HCT116 (cell line): ENCODE measurements at regions not wholly inside any gene's neighbourhood (a gene's known extent, or its start where the extent isn't known, plus 50 kb on each side); places are given as distances from the start of the nearest gene placed in this dataset.

ENCODE experiments used
- ATAC-seq: fragments of 200-7000 bp; cut with Tn5 transposase; 2 replicates; pipeline ENCODE4 v1.9.1; 2020; ENCODE audit warnings: mild to moderate bottlenecking, moderate library complexity
- BruUV-seq: library from RNA; stranded (reverse); fragments of 400-500 nt; replicated peaks from 2 replicates; lab custom pipeline; 2021; lab: Mats Ljungman, UMichigan
- CTCF ChIA-PET: fragments of 300-600 bp; sonication (Branson Sonifier 250); formaldehyde crosslinking; loops from one replicate; lab custom pipeline; 2021; ENCODE audit warnings: antibody characterized with exemption; lab: Charles Lee
- POLR2A ChIA-PET: fragments of 300-600, 350-600 bp; sonication (Branson Sonifier 250); formaldehyde crosslinking; loops from one replicate; lab custom pipeline; 2021; ENCODE audit warnings: antibody characterized with exemption; lab: Charles Lee
- RAD21 ChIA-PET, 2 experiments: fragments of 300-600 bp; sonication (Branson Sonifier 250); formaldehyde crosslinking; loops; one replicate each; lab custom pipeline; 2023; ENCODE audit warnings: low total read pairs in 2 of 2; ENCODE audit not compliant: uncharacterized antibody in 2 of 2, unreplicated experiment in 2 of 2, low non-redundant PET in 1 of 2; lab: Charles Lee
- DNase-seq: peaks from one replicate; pipeline ENCODE4 v3.0.0-alpha.2; 2010; ENCODE audit warnings: low read depth, low spot score
- H2AFZ ChIP-seq: fragments of 200-600 bp; shearing (Covaris generic), sonication (generic); 2 replicates; pipeline ENCODE4 v1.6.1; 2017; ENCODE audit warnings: low read depth, mixed run types, mixed read lengths, antibody characterized with exemption, low read length; ENCODE audit not compliant: poor library complexity, severe bottlenecking
- H3K27ac ChIP-seq: 2 replicates; pipeline ENCODE4 v1.5.1; 2012; ENCODE audit warnings: low read depth, low read length
- H3K27me3 ChIP-seq: fragments of 200-600 bp; sonication (generic); 2 replicates; pipeline ENCODE4 v1.6.1; 2016; ENCODE audit warnings: mixed run types, low read length, mixed read lengths; ENCODE audit not compliant: insufficient read depth
- H3K36me3 ChIP-seq, 2 experiments: fragments of 200-500 bp in 1 of 2; fragments of 200-600 bp in 1 of 2; sonication (Bioruptor generic) in 1 of 2; sonication (generic) in 1 of 2; 2 replicates each; pipeline versions ENCODE4 v1.5.1 to v1.6.1; 2014 to 2016; ENCODE audit warnings: low read length in 2 of 2, inconsistent platforms in 1 of 2, mixed read lengths in 1 of 2, mixed run types in 1 of 2; ENCODE audit not compliant: insufficient read depth in 2 of 2, control insufficient read depth in 1 of 2
- H3K4me1 ChIP-seq, 2 experiments: fragments of 200-600 bp in 1 of 2; sonication (generic) in 1 of 2; 2 replicates each; pipeline versions ENCODE4 v1.5.1 to v1.6.1; 2012 to 2017; ENCODE audit warnings: low read length in 2 of 2, inconsistent platforms in 1 of 2, mild to moderate bottlenecking in 1 of 2, mixed read lengths in 1 of 2, mixed run types in 1 of 2, moderate library complexity in 1 of 2; ENCODE audit not compliant: insufficient read depth in 2 of 2, control insufficient read depth in 1 of 2
- H3K4me2 ChIP-seq: fragments of 200-600 bp; sonication (generic); 2 replicates; pipeline ENCODE4 v1.6.1; 2017; ENCODE audit warnings: mixed run types, low read length, mixed read lengths
- H3K4me3 ChIP-seq, 2 experiments: fragments of 200-600 bp in 1 of 2; sonication (generic) in 1 of 2; replicated peaks in 1 of 2; 2 replicates each; pipeline ENCODE4 v1.5.1; 2011 to 2016; ENCODE audit warnings: low read length in 2 of 2, control low read depth in 1 of 2, low read depth in 1 of 2, mild to moderate bottlenecking in 1 of 2, mixed read lengths in 1 of 2, mixed run types in 1 of 2
- H3K79me2 ChIP-seq: fragments of 200-600 bp; sonication (generic); 2 replicates; pipeline ENCODE4 v1.6.1; 2017; ENCODE audit warnings: mild to moderate bottlenecking, mixed run types, low read length, moderate library complexity, mixed read lengths; ENCODE audit not compliant: insufficient read depth
- H3K9ac ChIP-seq: fragments of 200-600 bp; sonication (generic); 2 replicates; pipeline ENCODE4 v1.6.1; 2016; ENCODE audit warnings: low read length, mixed read lengths
- H3K9me2 ChIP-seq: fragments of 200-600 bp; sonication (generic), shearing (Covaris generic); 2 replicates; pipeline ENCODE4 v1.6.1; 2017; ENCODE audit warnings: mixed run types, mild to moderate bottlenecking, moderate library complexity; ENCODE audit not compliant: insufficient read depth
- H3K9me3 ChIP-seq, 2 experiments: fragments of 200-500 bp in 1 of 2; fragments of 200-600 bp in 1 of 2; sonication (Bioruptor generic) in 1 of 2; sonication (generic) in 1 of 2; 2 replicates each; pipeline ENCODE4 v1.6.1; 2014 to 2017; ENCODE audit warnings: low read length in 2 of 2, mixed read lengths in 2 of 2, inconsistent platforms in 1 of 2, low read depth in 1 of 2, mild to moderate bottlenecking in 1 of 2, mixed run types in 1 of 2, moderate library complexity in 1 of 2; ENCODE audit not compliant: control insufficient read depth in 1 of 2, insufficient read depth in 1 of 2
- H4K20me1 ChIP-seq: fragments of 200-600 bp; sonication (generic), shearing (Covaris generic); 2 replicates; pipeline ENCODE4 v1.6.1; 2017; ENCODE audit warnings: mixed run types, mild to moderate bottlenecking, moderate library complexity; ENCODE audit not compliant: insufficient read depth
- ATF3 ChIP-seq: IDR thresholded peaks from 2 replicates; pipeline ENCODE4 v1.6.1; 2012
- CBX3 ChIP-seq: IDR thresholded peaks from 2 replicates; pipeline ENCODE4 v1.6.1; 2012; ENCODE audit warnings: low read depth
- CEBPB ChIP-seq: IDR thresholded peaks from 2 replicates; pipeline ENCODE4 v1.6.1; 2012; ENCODE audit warnings: low read depth
- CTCF ChIP-seq, 3 experiments: fragments of 200-600 bp in 1 of 3; sonication (generic) in 1 of 3; IDR thresholded peaks in 2 of 3; conservative IDR thresholded peaks in 1 of 3; 2 replicates each; pipeline ENCODE4 v1.5.1; 2012 to 2017; ENCODE audit warnings: low read depth in 2 of 3, low read length in 2 of 3, antibody characterized with exemption in 1 of 3, borderline replicate concordance in 1 of 3, control low read depth in 1 of 3, mild to moderate bottlenecking in 1 of 3, mixed read lengths in 1 of 3, mixed run types in 1 of 3, moderate library complexity in 1 of 3; ENCODE audit not compliant: insufficient read depth in 1 of 3
- ELF1 ChIP-seq: IDR thresholded peaks from 2 replicates; pipeline ENCODE4 v1.6.1; 2012; ENCODE audit warnings: low read depth, borderline replicate concordance
- EZH2 ChIP-seq: fragments of 200-600 bp; sonication (generic); IDR thresholded peaks from 2 replicates; pipeline ENCODE4 v1.6.1; 2017; ENCODE audit warnings: antibody characterized with exemption, mixed run types
- FOSL1 ChIP-seq: IDR thresholded peaks from 2 replicates; pipeline ENCODE4 v1.6.1; 2012; ENCODE audit warnings: low read depth
- JUND ChIP-seq: IDR thresholded peaks from 2 replicates; pipeline ENCODE4 v1.6.1; 2012
- MAX ChIP-seq: IDR thresholded peaks from 2 replicates; pipeline ENCODE4 v1.6.1; 2012
- POLR2A ChIP-seq: IDR thresholded peaks from 2 replicates; pipeline ENCODE4 v1.7.0; 2011; ENCODE audit warnings: borderline replicate concordance; ENCODE audit not compliant: insufficient read depth, insufficient read length; ENCODE audit errors: extremely low read depth
- POLR2AphosphoS5 ChIP-seq: IDR thresholded peaks from 2 replicates; pipeline ENCODE4 v1.6.1; 2011; ENCODE audit warnings: mild to moderate bottlenecking, low read depth, low read length, moderate library complexity
- RAD21 ChIP-seq: IDR thresholded peaks from 2 replicates; pipeline ENCODE4 v1.6.1; 2012; ENCODE audit warnings: low read depth, mild to moderate bottlenecking
- SIN3A ChIP-seq: IDR thresholded peaks from 2 replicates; pipeline ENCODE4 v1.6.1; 2012; ENCODE audit warnings: low read depth
- SP1 ChIP-seq: IDR thresholded peaks from 2 replicates; pipeline ENCODE4 v1.6.1; 2012; ENCODE audit warnings: low read depth
- SRF ChIP-seq: IDR thresholded peaks from 2 replicates; pipeline ENCODE4 v1.6.1; 2012; ENCODE audit warnings: low read depth
- YY1 ChIP-seq: IDR thresholded peaks from 2 replicates; pipeline ENCODE4 v1.6.1; 2011; ENCODE audit warnings: low read length, low read depth, moderate library complexity, mild to moderate bottlenecking; ENCODE audit not compliant: insufficient replicate concordance; ENCODE audit errors: extremely low read depth
- ZBTB33 ChIP-seq: IDR thresholded peaks from 2 replicates; pipeline ENCODE4 v1.6.1; 2011; ENCODE audit warnings: mild to moderate bottlenecking, low read length, moderate library complexity; ENCODE audit not compliant: insufficient replicate concordance; ENCODE audit errors: extremely low read depth
- ZFX ChIP-seq: fragments of 450-650 bp; IDR thresholded peaks from 2 replicates; pipeline ENCODE4 v1.6.1; 2017
- ZNF274 ChIP-seq: fragments of 200-500 bp; sonication (Bioruptor generic); IDR thresholded peaks from 2 replicates; pipeline ENCODE4 v1.6.1; 2014; ENCODE audit warnings: mild to moderate bottlenecking, low read depth, low read length, inconsistent platforms
- intact Hi-C: fragments of 100-400 bp; cut with micrococcal nuclease; formaldehyde crosslinking; loops from 2 replicates; pipeline ENCODE4 v1.10.0; 2022

GRCh38 chr2:173589604-173590275 lies 235.1 kb downstream of the CDCA7 start:
- ChIA-PET POLR2A (no interaction called here), RAD21 (interaction anchor here in 1 of 2 experiments (0.5 to 1.3 kb wide), 2 partner anchors 21 to 56 kb away, joined by 3 read pairs; no protein-coding TSS in a partner anchor), CTCF (interaction anchor here (1.1 to 1.5 kb wide), 2 partner anchors 22 to 189 kb away, joined by 3 to 8 read pairs; no protein-coding TSS in a partner anchor)
- no TSS peak for BruUV-seq
- Histone ChIP-seq H3K4me1 (peaks cover 29 to 34% of the 10 kb centered on the region in 2 experiments), H3K27ac (peak overlapping the region; percentile 57), H3K9ac (peak overlapping the region; percentile 4; the same call in 1 of the 2 replicates), H2AFZ (no peak overlapping the region), H4K20me1 (no peaks in the 10 kb centered on the region), H3K9me3 (peaks cover 4 to 8% of the 10 kb centered on the region in 2 experiments; a peak in 2 of 4 replicates), H3K36me3 (no peaks in the 10 kb centered on the region), H3K27me3 (no peaks in the 10 kb centered on the region), H3K79me2 (no peaks in the 10 kb centered on the region), H3K9me2 (no peaks in the 10 kb centered on the region), H3K4me3 (peak overlapping the region in 1 of 2 experiments; percentile 48; a peak in 2 of 4 replicates), H3K4me2 (peak overlapping the region; percentile 71)
- intact Hi-C loops: loop anchor here (5.0 kb wide), 1 partner anchor 63 kb away; no protein-coding TSS in a partner anchor
- ATAC-seq (peak; percentile 46), DNase-seq (peak; percentile 31)
- TF ChIP-seq YY1: no peak
- no peak for TF ChIP-seq JUND
- TF ChIP-seq CBX3: no peak
- no peak for TF ChIP-seq ZFX
- no peak for TF ChIP-seq POLR2A
- 0 out of 2 replicates have a peak, but pooled peaks have one; percentile 32 for TF ChIP-seq CEBPB
- no peak for TF ChIP-seq ATF3
- TF ChIP-seq ZBTB33: no peak
- TF ChIP-seq FOSL1: peak; percentile 36; the same call in 1 of the 2 replicates
- no peak for TF ChIP-seq SIN3A
- no peak for TF ChIP-seq CTCF (IDR thresholded peaks at IDR 0.05 in 2 of 3, conservative IDR thresholded peaks at IDR 0.05 in 1 of 3; ENCODE audit: borderline replicate concordance in 1 of 3, insufficient read depth in 1 of 3, low read depth in 2 of 3, low read length in 2 of 3)
- no peak for TF ChIP-seq SRF
- no peak for TF ChIP-seq EZH2
- no peak for TF ChIP-seq ELF1
- TF ChIP-seq POLR2AphosphoS5: no peak
- TF ChIP-seq ZNF274: no peak
- 0 out of 2 replicates have a peak, but pooled peaks have one; percentile 28 for TF ChIP-seq SP1
- no peak for TF ChIP-seq MAX
- no peak for TF ChIP-seq RAD21
